ENCODE measurements at regions not wholly inside any gene's neighbourhood (a gene's known extent, or its start where the extent isn't known, plus 50 kb on each side); places are given as distances from the start of the nearest gene placed in this dataset.

DNA sequence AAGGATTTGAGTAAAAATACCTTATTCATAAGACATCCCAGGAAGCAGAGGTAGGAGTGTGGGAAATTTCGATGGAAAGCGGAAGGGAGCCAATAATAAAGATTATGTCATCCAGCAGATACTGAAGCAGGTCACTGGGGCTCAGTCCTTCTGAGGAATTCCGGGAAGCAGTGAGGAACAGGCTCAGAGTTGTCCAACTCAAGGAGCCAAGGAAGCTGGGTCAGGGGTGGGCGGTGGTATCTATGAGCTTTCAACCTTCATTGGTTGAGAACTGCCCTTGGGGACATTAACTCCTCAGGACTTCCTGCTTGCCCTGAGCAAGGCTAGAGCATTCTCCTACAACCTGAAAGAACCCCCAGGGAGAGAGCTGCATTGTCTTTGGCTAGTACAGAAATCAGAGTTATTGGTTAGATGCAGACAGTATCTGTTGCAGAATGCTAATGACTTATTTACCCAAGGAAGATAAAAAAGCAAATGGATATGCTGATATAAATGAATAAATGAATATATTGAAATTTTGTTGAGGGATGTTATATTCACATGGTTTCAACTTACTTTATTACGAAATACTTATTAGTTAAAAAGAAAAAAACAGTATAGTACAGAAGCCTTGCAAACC lies 68.2 kb downstream of the DMP1 start:
- H3K9me3 ChIP-seq (ENCODE audit: insufficient read depth in 2 of 2, low read depth in 1 of 2, low read length in 1 of 2): no peaks in the 10 kb centered on the region; a peak in 1 of 4 replicates
- no peak for DNase-seq (ENCODE audit: low read depth in 1 of 2, low spot score in 2 of 2)
- H2BK5ac ChIP-seq (ENCODE audit: low read depth, low read length): no peak overlapping the region
- H2AFZ ChIP-seq (ENCODE audit: low read length): no peak overlapping the region
- H2BK120ac ChIP-seq (replicated peaks; ENCODE audit: low read depth, low read length): no peak overlapping the region
- no peak overlapping the region for H3K27ac ChIP-seq (ENCODE audit: low read depth, low read length)
- WGBS, 2 experiments (ENCODE audit: extremely low coverage in 1 of 2, insufficient coverage in 1 of 2, insufficient read length in 1 of 2, insufficient replicate concordance in 2 of 2, low coverage in 1 of 2, low lambda C conversion rate in 2 of 2, missing lambda C conversion rate in 1 of 2): 80% methylated on average over 5 of the region's 5 CpGs; no CpG with 5 or more reads in 1 of the 2 experiments
- H4K91ac ChIP-seq (replicated peaks; ENCODE audit: insufficient read length, low read length): no peak overlapping the region
- no peaks in the 10 kb centered on the region for H3K27me3 ChIP-seq (replicated peaks in 1 of 4; ENCODE audit: control insufficient read depth in 3 of 4, extremely low read depth in 1 of 4, insufficient read depth in 3 of 4, low read length in 3 of 4)
- H3K4ac ChIP-seq (replicated peaks; ENCODE audit: insufficient read length, low read depth, low read length): no peak overlapping the region
- H2BK12ac ChIP-seq (ENCODE audit: low read depth, low read length): no peak overlapping the region
- POLR2A ChIA-PET (ENCODE audit: partially characterized antibody): no interaction called here
- H4K20me1 ChIP-seq (replicated peaks in 1 of 2; ENCODE audit: control insufficient read depth in 1 of 2, insufficient read depth in 2 of 2, low read length in 2 of 2): no peaks in the 10 kb centered on the region
- H3K79me2 ChIP-seq (ENCODE audit: control insufficient read depth in 1 of 2, insufficient read depth in 2 of 2, low read length in 2 of 2): no peaks in the 10 kb centered on the region
- H3K23ac ChIP-seq (ENCODE audit: insufficient read length): no peak overlapping the region
- no peaks in the 10 kb centered on the region for H3K4me1 ChIP-seq (replicated peaks in 1 of 4; ENCODE audit: control insufficient read depth in 3 of 4, insufficient read depth in 4 of 4, low read length in 3 of 4)
- no peak overlapping the region for H3K56ac ChIP-seq (replicated peaks; ENCODE audit: insufficient read length, low read depth, low read length)
- H3K36me3 ChIP-seq (ENCODE audit: control insufficient read depth in 2 of 4, insufficient read depth in 4 of 4, low read length in 3 of 4): no peaks in the 10 kb centered on the region
- no peak overlapping the region for H3K4me3 ChIP-seq (ENCODE audit: extremely low read depth in 1 of 4, insufficient read depth in 2 of 4, low read depth in 3 of 4, low read length in 4 of 4)
- H3K14ac ChIP-seq (ENCODE audit: insufficient read length): no peak overlapping the region
- no peaks in the 10 kb centered on the region for H3K79me1 ChIP-seq (ENCODE audit: low read depth, low read length)
- no peak overlapping the region for H3K9ac ChIP-seq (replicated peaks in 1 of 4; ENCODE audit: extremely low read depth in 1 of 4, low read depth in 3 of 4, low read length in 3 of 4)
- no peak for FAIRE-seq
- no peak overlapping the region for H4K5ac ChIP-seq (ENCODE audit: insufficient read length, low read depth, low read length)
- no peak overlapping the region for H2BK15ac ChIP-seq (ENCODE audit: low read length)
- H2AK5ac ChIP-seq (ENCODE audit: low read depth, low read length): no peak overlapping the region
- H3K4me2 ChIP-seq (ENCODE audit: insufficient read depth in 1 of 2, low read depth in 2 of 2, low read length in 2 of 2): no peak overlapping the region
- CTCF ChIA-PET (ENCODE audit: partially characterized antibody): no interaction called here
- H4K8ac ChIP-seq (ENCODE audit: extremely low read depth, insufficient read depth, low read length): no peak overlapping the region
- no peak overlapping the region for H2BK20ac ChIP-seq (ENCODE audit: low read length)
- no peak overlapping the region for H3K18ac ChIP-seq (ENCODE audit: extremely low read depth, low read length)
- no peaks in the 10 kb centered on the region for H3K23me2 ChIP-seq (ENCODE audit: low read depth, low read length)
- TF ChIP-seq POLR2A (IDR thresholded peaks at IDR 0.05; ENCODE audit: control extremely low read depth in 1 of 2, low read depth in 2 of 2, low read length in 2 of 2) (no peak), HDAC6 (IDR thresholded peaks at IDR 0.05; ENCODE audit: low read depth, low read length) (no peak), KDM1A (IDR thresholded peaks at IDR 0.05; ENCODE audit: borderline replicate concordance, low read length) (no peak), GTF2F1 (IDR thresholded peaks at IDR 0.05; ENCODE audit: borderline replicate concordance, low read depth, low read length) (no peak), ATF2 (IDR thresholded peaks at IDR 0.05; ENCODE audit: low read length) (no peak), TAF7 (optimal IDR thresholded peaks at IDR 0.05; ENCODE audit: borderline replicate concordance, low read depth, low read length) (no peak), BACH1 (IDR thresholded peaks at IDR 0.05; ENCODE audit: low read length) (no peak), TAF1 (IDR thresholded peaks at IDR 0.05; ENCODE audit: low read depth, low read length) (no peak), CBX8 (IDR thresholded peaks at IDR 0.05; ENCODE audit: borderline replicate concordance, low read depth, low read length) (no peak)
- TF ChIP-seq, protein P1, sequence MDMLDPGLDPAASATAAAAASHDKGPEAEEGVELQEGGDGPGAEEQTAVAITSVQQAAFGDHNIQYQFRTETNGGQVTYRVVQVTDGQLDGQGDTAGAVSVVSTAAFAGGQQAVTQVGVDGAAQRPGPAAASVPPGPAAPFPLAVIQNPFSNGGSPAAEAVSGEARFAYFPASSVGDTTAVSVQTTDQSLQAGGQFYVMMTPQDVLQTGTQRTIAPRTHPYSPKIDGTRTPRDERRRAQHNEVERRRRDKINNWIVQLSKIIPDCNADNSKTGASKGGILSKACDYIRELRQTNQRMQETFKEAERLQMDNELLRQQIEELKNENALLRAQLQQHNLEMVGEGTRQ (IDR thresholded peaks at IDR 0.05; ENCODE audit: low read length): no peak
- TF ChIP-seq, protein P2, sequence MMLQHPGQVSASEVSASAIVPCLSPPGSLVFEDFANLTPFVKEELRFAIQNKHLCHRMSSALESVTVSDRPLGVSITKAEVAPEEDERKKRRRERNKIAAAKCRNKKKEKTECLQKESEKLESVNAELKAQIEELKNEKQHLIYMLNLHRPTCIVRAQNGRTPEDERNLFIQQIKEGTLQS (IDR thresholded peaks at IDR 0.05; ENCODE audit: insufficient read depth, low read depth, low read length): no peak

All from H1 (cell line).